G401.6 (cell line): ENCODE measurements at regions not wholly inside any gene's neighbourhood (a gene's known extent, or its start where the extent isn't known, plus 50 kb on each side); places are given as distances from the start of the nearest gene placed in this dataset.

Source experiments
- FAIRE-seq: peaks from 2 replicates; lab custom pipeline; 2012; peaks lifted over from hg19 to GRCh38; lab: Jason Lieb, UNC

- FAIRE-seq = no peak
Observed at GRCh38 chr6:4320860-4321259, 185.5 kb upstream of the ECI2 start.

GRCh38 chr6:4319981-4320683 lies 184.8 kb upstream of the ECI2 start:
- FAIRE-seq = no peak

- no peak for FAIRE-seq
Observed at GRCh38 chr6:4318321-4318720, 182.9 kb upstream of the ECI2 start.

GRCh38 chr6:4316867-4317400 lies 181.6 kb upstream of the ECI2 start:
- FAIRE-seq = no peak

- no peak for FAIRE-seq
Observed at GRCh38 chr6:4314201-4314707, 178.9 kb upstream of the ECI2 start.

- FAIRE-seq = no peak
Observed at GRCh38 chr6:4313044-4313686, 177.8 kb upstream of the ECI2 start.

- no peak for FAIRE-seq
Observed at GRCh38 chr6:4311976-4312860, 176.8 kb upstream of the ECI2 start.

- no peak for FAIRE-seq
Observed at GRCh38 chr6:4309540-4309939, 174.2 kb upstream of the ECI2 start.

- no peak for FAIRE-seq
Observed at GRCh38 chr6:4308364-4308763, 173.0 kb upstream of the ECI2 start.

- no peak for FAIRE-seq
Observed at GRCh38 chr6:4304927-4305455, 169.6 kb upstream of the ECI2 start.

- no peak for FAIRE-seq
Observed at GRCh38 chr6:4303638-4304037, 168.3 kb upstream of the ECI2 start.

GRCh38 chr6:4302524-4302923 lies 167.1 kb upstream of the ECI2 start:
- no peak for FAIRE-seq

- no peak for FAIRE-seq
Observed at GRCh38 chr6:4301871-4302270, 166.5 kb upstream of the ECI2 start.

GRCh38 chr6:4300917-4301316 lies 165.5 kb upstream of the ECI2 start:
- FAIRE-seq = no peak

- no peak for FAIRE-seq
Observed at GRCh38 chr6:4299476-4299875, 164.1 kb upstream of the ECI2 start.

GRCh38 chr6:4297348-4297747 lies 162.0 kb upstream of the ECI2 start:
- FAIRE-seq = no peak

- no peak for FAIRE-seq
Observed at GRCh38 chr6:4296552-4296951, 161.2 kb upstream of the ECI2 start.

GRCh38 chr6:4295783-4296155 lies 160.4 kb upstream of the ECI2 start:
- FAIRE-seq = no peak

- no peak for FAIRE-seq
Observed at GRCh38 chr6:4295058-4295782, 159.8 kb upstream of the ECI2 start.

GRCh38 chr6:4294636-4295035 lies 159.3 kb upstream of the ECI2 start:
- no peak for FAIRE-seq

- FAIRE-seq = no peak
Observed at GRCh38 chr6:4291453-4292403, 156.4 kb upstream of the ECI2 start.
